WTC11 (cell line): ENCODE measurements at regions not wholly inside any gene's neighbourhood (a gene's known extent, or its start where the extent isn't known, plus 50 kb on each side); places are given as distances from the start of the nearest gene placed in this dataset.

Source experiments
- ATAC-seq: fragments of 200-7000 bp; cut with Tn5 transposase; 2 replicates; pipeline ENCODE4 v1.10.0; 2021; ENCODE audit warnings: mild to moderate bottlenecking, moderate library complexity
- CTCF ChIA-PET: fragments of 300-600 bp; sonication (Branson Sonifier 250); formaldehyde crosslinking; loops from one replicate; lab custom pipeline; 2021; ENCODE audit warnings: antibody characterized with exemption; lab: Charles Lee
- POLR2A ChIA-PET: fragments of 350-600 bp; sonication (Branson Sonifier 250); formaldehyde crosslinking; loops from one replicate; lab custom pipeline; 2021; ENCODE audit warnings: antibody characterized with exemption; lab: Charles Lee
- DNase-seq: peaks from one replicate; pipeline ENCODE4 v3.0.0; 2021; ENCODE audit warnings: low spot score
- H3K27ac Mint-ChIP-seq: 2 replicates; pipeline ENCODE4 v1.8.0; 2021; ENCODE audit warnings: mixed read lengths
- H3K27me3 Mint-ChIP-seq: 2 replicates; pipeline ENCODE4 v1.8.0; 2021; ENCODE audit warnings: low read depth, mild to moderate bottlenecking, moderate library complexity, mixed read lengths
- H3K36me3 Mint-ChIP-seq: 2 replicates; pipeline ENCODE4 v1.8.0; 2021; ENCODE audit warnings: mixed read lengths
- H3K4me1 Mint-ChIP-seq: 2 replicates; pipeline ENCODE4 v1.8.0; 2022; ENCODE audit warnings: mixed read lengths
- H3K4me3 Mint-ChIP-seq: 2 replicates; pipeline ENCODE4 v1.8.0; 2021; ENCODE audit warnings: mild to moderate bottlenecking, moderate library complexity, mixed read lengths
- H3K9me3 Mint-ChIP-seq: 2 replicates; pipeline ENCODE4 v1.8.0; 2021; ENCODE audit warnings: mixed read lengths
- ARID4B ChIP-seq: sonication (generic); formaldehyde crosslinking; IDR thresholded peaks from 2 replicates; pipeline ENCODE4 v1.8.0; 2023; ENCODE audit warnings: missing genetic modification reagents, mild to moderate bottlenecking, borderline replicate concordance
- ATF2 ChIP-seq: sonication (generic); formaldehyde crosslinking; IDR thresholded peaks from 2 replicates; pipeline ENCODE4 v1.8.1; 2022; ENCODE audit warnings: low read depth, missing genetic modification reagents, borderline replicate concordance
- ATF3 ChIP-seq: sonication (generic); formaldehyde crosslinking; conservative IDR thresholded peaks from 2 replicates; pipeline ENCODE4 v1.8.1; 2022; ENCODE audit warnings: mild to moderate bottlenecking, missing genetic modification reagents
- CDX4 ChIP-seq: fragments of 250-450 bp; sonication (Bioruptor Pico); IDR thresholded peaks from 2 replicates; pipeline ENCODE4 v1.9.0; 2021; ENCODE audit warnings: moderate library complexity, mild to moderate bottlenecking, inconsistent platforms, borderline replicate concordance
- EMX1 ChIP-seq: fragments of 250-450 bp; sonication (Bioruptor Pico); IDR thresholded peaks from 2 replicates; pipeline ENCODE4 v1.8.0; 2021; ENCODE audit warnings: mild to moderate bottlenecking
- GRHL2 ChIP-seq: fragments of 250-450 bp; sonication (Bioruptor Pico); IDR thresholded peaks from 2 replicates; pipeline ENCODE4 v1.8.0; 2022; ENCODE audit warnings: mild to moderate bottlenecking, moderate library complexity; ENCODE audit not compliant: insufficient replicate concordance, severe bottlenecking
- HMGA2 ChIP-seq: fragments of 250-450 bp; sonication (Bioruptor Pico); IDR thresholded peaks from 2 replicates; pipeline ENCODE4 v1.4.0; 2021; ENCODE audit warnings: mild to moderate bottlenecking, moderate library complexity
- JUN ChIP-seq: sonication (generic); formaldehyde crosslinking; IDR thresholded peaks from 2 replicates; pipeline ENCODE4 v1.8.0; 2023; ENCODE audit warnings: mild to moderate bottlenecking, missing genetic modification reagents
- KAT7 ChIP-seq: sonication (generic); formaldehyde crosslinking; IDR thresholded peaks from 2 replicates; pipeline ENCODE4 v1.8.1; 2023; ENCODE audit warnings: missing genetic modification reagents, mild to moderate bottlenecking, borderline replicate concordance
- MXD4 ChIP-seq: fragments of 250-450 bp; sonication (Bioruptor Pico); IDR thresholded peaks from 2 replicates; pipeline ENCODE4 v1.8.0; 2021; ENCODE audit warnings: mild to moderate bottlenecking, moderate library complexity, borderline replicate concordance
- NR3C1 ChIP-seq: sonication (generic); formaldehyde crosslinking; conservative IDR thresholded peaks from 2 replicates; pipeline ENCODE4 v1.8.1; 2023; ENCODE audit warnings: low read depth, mild to moderate bottlenecking, missing genetic modification reagents
- PRDM15 ChIP-seq: sonication (generic); formaldehyde crosslinking; IDR thresholded peaks from 2 replicates; pipeline ENCODE4 v1.8.0; 2022; ENCODE audit warnings: missing genetic modification reagents
- SOX15 ChIP-seq: fragments of 250-450 bp; sonication (Bioruptor Pico); IDR thresholded peaks from 2 replicates; pipeline ENCODE4 v1.9.0; 2021; ENCODE audit warnings: mild to moderate bottlenecking
- USF2 ChIP-seq: sonication (generic); formaldehyde crosslinking; IDR thresholded peaks from 2 replicates; pipeline ENCODE4 v1.8.1; 2023; ENCODE audit warnings: mild to moderate bottlenecking, missing genetic modification reagents, moderate library complexity
- ZNF232 ChIP-seq: sonication (generic); formaldehyde crosslinking; IDR thresholded peaks from 2 replicates; pipeline ENCODE4 v1.8.0; 2022; ENCODE audit warnings: mild to moderate bottlenecking, missing genetic modification reagents
- ZNF423 ChIP-seq: fragments of 250-450 bp; sonication (Bioruptor Pico); IDR thresholded peaks from 2 replicates; pipeline ENCODE4 v2.1.2; 2022; ENCODE audit warnings: mild to moderate bottlenecking, moderate library complexity
- ZNF532 ChIP-seq: fragments of 250-450 bp; sonication (Bioruptor Pico); IDR thresholded peaks from 2 replicates; pipeline ENCODE4 v1.9.0; 2021; ENCODE audit warnings: mild to moderate bottlenecking, borderline replicate concordance
- ZNF671 ChIP-seq: fragments of 250-450 bp; sonication (Bioruptor Pico); IDR thresholded peaks from 2 replicates; pipeline ENCODE4 v1.8.0; 2021; ENCODE audit warnings: mild to moderate bottlenecking

GRCh38 chr18:45467293-45467692 is 148.0 kb upstream of the SLC14A2 start:
- no peaks in the 10 kb centered on the region for H3K9me3 Mint-ChIP-seq
- TF ChIP-seq ATF2 (CRISPR knock-in tag) (no peak), SOX15 (CRISPR knock-in tag) (no peak), ARID4B (no peak), CDX4 (no peak), EMX1 (CRISPR knock-in tag) (no peak)
- H3K27ac Mint-ChIP-seq: no peak overlapping the region
- ChIA-PET POLR2A (no interaction called here), CTCF (no interaction called here)
- H3K36me3 Mint-ChIP-seq: no peaks in the 10 kb centered on the region
- no peak for ATAC-seq
- no peaks in the 10 kb centered on the region for H3K4me1 Mint-ChIP-seq
- no peak for DNase-seq
- no peaks in the 10 kb centered on the region for H3K27me3 Mint-ChIP-seq
- H3K4me3 Mint-ChIP-seq: no peak overlapping the region

- H3K9me3 Mint-ChIP-seq: no peaks in the 10 kb centered on the region
- H3K27me3 Mint-ChIP-seq: no peaks in the 10 kb centered on the region
- ATAC-seq: no peak
- ChIA-PET POLR2A (no interaction called here), CTCF (no interaction called here)
- no peaks in the 10 kb centered on the region for H3K36me3 Mint-ChIP-seq
- no peak for DNase-seq
- no peak overlapping the region for H3K4me3 Mint-ChIP-seq
- no peak overlapping the region for H3K27ac Mint-ChIP-seq
- H3K4me1 Mint-ChIP-seq: no peaks in the 10 kb centered on the region
- no peak for TF ChIP-seq USF2 (CRISPR knock-in tag)
- no peak for TF ChIP-seq ATF3 (CRISPR knock-in tag)
- TF ChIP-seq ZNF671 (CRISPR knock-in tag): no peak
- no peak for TF ChIP-seq ZNF532 (CRISPR knock-in tag)
- no peak for TF ChIP-seq JUN (CRISPR knock-in tag)
- no peak for TF ChIP-seq NR3C1
- TF ChIP-seq MXD4 (CRISPR knock-in tag): no peak
- TF ChIP-seq HMGA2: no peak
- TF ChIP-seq ZNF423: no peak
- no peak for TF ChIP-seq KAT7
- no peak for TF ChIP-seq GRHL2
- TF ChIP-seq ZNF232 (CRISPR knock-in tag): no peak
- no peak for TF ChIP-seq PRDM15 (CRISPR knock-in tag)
Observed at GRCh38 chr18:45467945-45468344, 147.3 kb upstream of the SLC14A2 start.
